ENCODE measurements at regions not wholly inside any gene's neighbourhood (a gene's known extent, or its start where the extent isn't known, plus 50 kb on each side); places are given as distances from the start of the nearest gene placed in this dataset.

- 65 to 80% (median 72%) methylated on average over 5 of the region's 5 CpGs for WGBS, 4 donors
- H3K27ac ChIP-seq: no peak overlapping the region
- TF ChIP-seq CTCF (IDR thresholded peaks at IDR 0.05) (no peak), POLR2A (IDR thresholded peaks at IDR 0.05) (no peak)
- no peaks in the 10 kb centered on the region for H3K4me1 ChIP-seq (replicated peaks in 1 of 2)
- no peaks in the 10 kb centered on the region for H3K9me3 ChIP-seq (replicated peaks in 1 of 3)
- no peaks in the 10 kb centered on the region for H3K27me3 ChIP-seq
- no peaks in the 10 kb centered on the region for H3K36me3 ChIP-seq (replicated peaks in 1 of 2)
- intact Hi-C loops (cut with DNase I): no loop called here
- H3K4me3 ChIP-seq: no peak overlapping the region
- DNase-seq: no peak
Measured at GRCh38 chr21:35585878-35586277, 474.4 kb downstream of the SETD4 start.

- no peak overlapping the region for H3K4me3 ChIP-seq
- no peaks in the 10 kb centered on the region for H3K9me3 ChIP-seq (replicated peaks in 1 of 3)
- no peaks in the 10 kb centered on the region for H3K36me3 ChIP-seq (replicated peaks in 1 of 2)
- 55 to 71% (median 62%) methylated on average over 6 of the region's 6 CpGs for WGBS, 4 donors
- no peak for DNase-seq
- intact Hi-C loops (cut with DNase I): no loop called here
- H3K27ac ChIP-seq: no peak overlapping the region
- no peaks in the 10 kb centered on the region for H3K4me1 ChIP-seq (replicated peaks in 1 of 2)
- TF ChIP-seq POLR2A (IDR thresholded peaks at IDR 0.05) (no peak), CTCF (IDR thresholded peaks at IDR 0.05) (no peak)
- no peaks in the 10 kb centered on the region for H3K27me3 ChIP-seq
Measured at GRCh38 chr21:35585155-35585554, 475.2 kb downstream of the SETD4 start.

GRCh38 chr21:35583566-35584216 is 476.6 kb downstream of the SETD4 start:
- no peaks in the 10 kb centered on the region for H3K9me3 ChIP-seq (replicated peaks in 1 of 3)
- no peak overlapping the region for H3K27ac ChIP-seq
- intact Hi-C loops (cut with DNase I): no loop called here
- no peak for DNase-seq
- 81 to 86% (median 83%) methylated on average over 8 of the region's 8 CpGs for WGBS, 4 donors
- H3K36me3 ChIP-seq (replicated peaks in 1 of 2): no peaks in the 10 kb centered on the region
- H3K27me3 ChIP-seq: no peaks in the 10 kb centered on the region
- H3K4me3 ChIP-seq: no peak overlapping the region
- TF ChIP-seq CTCF (IDR thresholded peaks at IDR 0.05) (no peak), POLR2A (IDR thresholded peaks at IDR 0.05) (no peak)
- no peaks in the 10 kb centered on the region for H3K4me1 ChIP-seq (replicated peaks in 1 of 2)

GRCh38 chr21:35582731-35583130 is 477.6 kb downstream of the SETD4 start:
- Histone ChIP-seq H3K9me3 (replicated peaks in 1 of 3) (no peaks in the 10 kb centered on the region), H3K27ac (no peak overlapping the region), H3K4me3 (no peak overlapping the region), H3K4me1 (replicated peaks in 1 of 2) (no peaks in the 10 kb centered on the region), H3K27me3 (no peaks in the 10 kb centered on the region), H3K36me3 (replicated peaks in 1 of 2) (no peaks in the 10 kb centered on the region)
- 61 to 82% (median 73%) methylated on average over 1 of the region's 1 CpG for WGBS, 4 donors
- DNase-seq: no peak
- intact Hi-C loops (cut with DNase I): no loop called here
- no peak for TF ChIP-seq CTCF (IDR thresholded peaks at IDR 0.05)
- TF ChIP-seq POLR2A (IDR thresholded peaks at IDR 0.05): no peak

All from adrenal gland (tissue), 9 donors.